Erythroblast (primary cell): ENCODE measurements at regions not wholly inside any gene's neighbourhood (a gene's known extent, or its start where the extent isn't known, plus 50 kb on each side); places are given as distances from the start of the nearest gene placed in this dataset.

ENCODE experiments used
- GATA1 ChIP-seq: IDR thresholded peaks from 2 replicates; pipeline ENCODE4 v1.6.1; 2011; ENCODE audit warnings: low read depth, mild to moderate bottlenecking, control low read depth, low read length, moderate library complexity
- POLR2A ChIP-seq: IDR thresholded peaks from 2 replicates; pipeline ENCODE4 v1.6.1; 2011; ENCODE audit warnings: mild to moderate bottlenecking, low read length

DNA sequence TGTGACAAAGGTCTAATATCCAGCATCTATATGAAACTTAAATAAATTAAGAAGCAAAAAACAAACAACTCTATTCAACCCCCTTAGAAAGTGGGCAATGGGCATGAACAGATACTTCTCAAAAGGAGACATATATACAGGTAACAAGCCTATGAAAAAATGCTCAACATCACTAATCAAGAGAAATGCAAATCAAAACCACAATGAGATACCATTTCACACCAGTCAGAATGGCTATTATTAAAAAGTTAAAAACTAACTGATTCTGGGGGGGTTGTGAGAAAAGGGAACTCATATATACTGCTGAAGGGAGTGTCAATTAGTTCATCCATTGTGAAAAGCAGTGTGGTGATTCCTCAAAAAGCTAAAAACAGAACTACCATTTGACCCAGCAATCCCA lies 198.9 kb downstream of the BMP4 start:
- no peak for TF ChIP-seq POLR2A
- no peak for TF ChIP-seq GATA1
